C4-2B (cell line): ENCODE measurements at regions not wholly inside any gene's neighbourhood (a gene's known extent, or its start where the extent isn't known, plus 50 kb on each side); places are given as distances from the start of the nearest gene placed in this dataset.

ENCODE experiments used
- H3K27ac ChIP-seq: fragments of 450-650 bp; 2 replicates; pipeline ENCODE4 v1.5.1; 2017
- CTCF ChIP-seq: fragments of 450-650 bp; conservative IDR thresholded peaks from 2 replicates; pipeline ENCODE4 v1.5.1; 2017; ENCODE audit warnings: mild to moderate bottlenecking
- ZFX ChIP-seq: fragments of 450-650 bp; IDR thresholded peaks from 2 replicates; pipeline ENCODE4 v1.6.1; 2017

GRCh38 chr15:70398694-70399093, 301.0 kb upstream of the TLE3 start:
- TF ChIP-seq CTCF, result no peak
- H3K27ac ChIP-seq, result no peak overlapping the region

GRCh38 chr15:70396807-70397206, 299.1 kb upstream of the TLE3 start:
- TF ChIP-seq ZFX, result no peak
- TF ChIP-seq CTCF, result no peak
- no peak overlapping the region for H3K27ac ChIP-seq

- no peak overlapping the region for H3K27ac ChIP-seq
- TF ChIP-seq ZFX (no peak), CTCF (no peak)
Observed at GRCh38 chr15:70395164-70395563, 297.4 kb upstream of the TLE3 start.

- no peak overlapping the region for H3K27ac ChIP-seq
- TF ChIP-seq ZFX (no peak), CTCF (no peak)
Observed at GRCh38 chr15:70390723-70391122, 293.0 kb upstream of the TLE3 start.

- H3K27ac ChIP-seq, result no peak overlapping the region
- TF ChIP-seq ZFX (no peak), CTCF (no peak)
Observed at GRCh38 chr15:70387993-70388392, 290.3 kb upstream of the TLE3 start.

GRCh38 chr15:70387081-70387480, 289.4 kb upstream of the TLE3 start:
- TF ChIP-seq CTCF, result no peak
- no peak for TF ChIP-seq ZFX
- H3K27ac ChIP-seq, result no peak overlapping the region

- H3K27ac ChIP-seq, result no peak overlapping the region
- TF ChIP-seq CTCF (no peak), ZFX (no peak)
Observed at GRCh38 chr15:70385711-70386110, 288.0 kb upstream of the TLE3 start.
